HG03575 (cell line): ENCODE measurements at regions not wholly inside any gene's neighbourhood (a gene's known extent, or its start where the extent isn't known, plus 50 kb on each side); places are given as distances from the start of the nearest gene placed in this dataset.
"Not testable (repeated sequence)": the region's sequence is repeated elsewhere in the genome, so short reads cannot be mapped to it uniquely, and the experiment has no call there.

Source experiments
- ATAC-seq: cut with Tn5 transposase; IDR thresholded peaks from one replicate; pipeline ENCODE4 v1.9.1; 2021; ENCODE audit not compliant: unreplicated experiment, insufficient number of reproducible peaks, low FRiP score; ENCODE audit errors: extremely low read depth

DNA sequence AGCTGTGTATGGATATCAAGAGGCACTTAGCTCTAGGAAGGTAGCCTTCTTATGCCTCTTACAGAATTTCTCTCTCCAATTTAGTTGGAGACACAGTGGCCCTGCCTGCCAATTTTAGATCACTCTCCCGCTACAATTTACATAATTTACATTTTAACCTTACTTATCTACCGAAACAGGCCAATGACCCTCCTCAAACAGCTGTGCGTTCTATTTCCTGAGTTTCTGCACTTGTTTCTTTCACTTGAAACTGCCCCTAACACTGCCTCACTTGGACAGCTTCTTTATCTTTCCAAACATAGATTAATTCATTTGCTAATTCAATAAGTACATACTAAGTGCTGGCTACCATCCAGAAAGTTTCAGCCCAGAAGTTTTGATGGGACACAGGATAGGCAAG, 52.9 kb upstream of the HDDC2 start:
- ATAC-seq, result no peak

DNA sequence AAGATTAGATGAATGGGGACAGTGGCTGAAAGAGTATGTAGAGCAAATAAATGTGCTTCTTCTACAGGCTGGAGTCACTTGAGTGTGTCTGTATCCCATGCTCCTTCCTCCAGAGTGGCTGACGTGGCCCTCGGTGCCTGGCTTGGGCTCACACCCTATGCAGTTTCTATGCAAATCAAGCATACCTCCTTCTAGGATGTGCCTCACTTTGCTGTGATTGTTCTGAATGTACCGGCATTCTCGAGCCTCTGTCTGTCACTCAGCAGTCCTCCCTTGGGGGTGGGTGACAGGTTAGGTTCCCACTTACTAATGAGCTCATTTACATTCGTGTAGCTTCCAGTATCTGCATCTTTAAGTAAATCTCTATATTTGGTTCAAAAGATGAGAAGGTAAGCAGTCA, 55.1 kb upstream of the HDDC2 start:
- no peak for ATAC-seq

DNA sequence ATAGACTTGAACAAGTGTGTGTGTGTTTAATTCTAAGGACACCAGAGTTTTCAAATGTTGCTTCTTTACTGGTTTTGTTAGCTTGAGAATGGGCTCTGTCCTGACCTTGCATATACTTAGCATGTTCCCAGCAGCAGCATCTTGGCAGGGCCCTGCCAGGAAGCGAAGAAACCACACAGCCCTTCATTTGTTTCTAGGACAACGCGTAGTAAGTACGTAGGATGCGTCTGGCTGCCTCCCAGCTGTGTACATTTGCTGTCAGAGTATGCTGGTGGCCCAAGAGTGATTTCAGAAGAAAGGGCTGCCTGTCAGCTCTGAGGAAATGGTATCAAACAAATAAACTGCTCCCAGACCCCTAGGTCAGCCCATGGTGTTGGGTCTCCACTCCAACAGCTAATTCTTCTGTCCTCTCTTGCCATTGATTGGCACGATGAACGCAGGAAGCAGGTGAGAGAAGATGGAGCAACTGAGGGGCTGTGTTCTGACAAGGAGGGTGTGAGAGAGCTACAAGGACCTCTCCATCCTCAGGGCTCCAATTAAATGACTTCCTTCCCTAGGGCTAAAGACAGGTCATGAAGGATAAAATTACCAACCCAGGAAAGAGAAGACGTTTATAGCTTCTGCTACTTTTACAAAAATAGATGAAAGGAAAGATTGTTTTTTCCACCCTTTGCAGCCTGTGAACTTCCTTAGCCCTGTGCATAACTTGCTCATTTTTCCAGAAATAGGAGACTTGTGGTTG, 55.9 kb upstream of the HDDC2 start:
- ATAC-seq, result no peak

DNA sequence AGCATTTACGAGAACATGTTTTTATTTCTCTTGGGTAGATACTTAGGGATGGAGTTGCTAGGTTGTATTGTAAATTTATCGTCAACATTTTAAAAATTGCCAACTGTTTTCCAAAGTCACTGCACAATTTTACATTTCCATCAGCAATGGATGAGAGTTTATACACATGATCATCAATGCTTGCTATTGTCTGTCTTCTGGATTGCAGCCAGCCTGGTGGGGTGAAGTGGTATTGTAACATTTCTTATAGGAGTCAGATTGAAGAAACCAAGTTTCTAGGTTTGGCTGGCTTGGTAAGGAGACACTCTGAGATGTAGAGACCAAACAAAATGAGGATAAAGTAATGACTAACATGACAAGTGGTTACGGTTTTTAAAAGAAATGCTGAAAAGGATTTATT, 57.1 kb upstream of the HDDC2 start:
- ATAC-seq, result no peak

DNA sequence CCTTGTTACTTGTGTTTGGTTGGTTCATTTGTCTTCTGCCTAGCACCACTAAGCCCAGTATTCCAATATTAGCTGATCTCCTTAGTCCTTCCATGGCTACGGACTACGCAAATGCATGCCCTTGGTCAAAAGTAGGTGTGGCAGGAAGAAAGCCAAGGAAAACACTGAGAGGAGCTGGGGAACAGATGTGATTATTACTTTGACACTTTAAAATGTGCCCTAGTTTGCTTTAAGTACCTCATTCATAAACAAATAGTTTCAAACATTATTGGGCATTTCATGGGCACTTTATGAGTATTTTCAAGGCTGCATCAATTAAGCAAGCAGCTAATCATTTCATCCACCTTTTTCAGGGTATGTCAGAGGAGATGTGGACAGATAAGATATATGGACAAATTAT, 60.1 kb upstream of the HDDC2 start:
- no peak for ATAC-seq

DNA sequence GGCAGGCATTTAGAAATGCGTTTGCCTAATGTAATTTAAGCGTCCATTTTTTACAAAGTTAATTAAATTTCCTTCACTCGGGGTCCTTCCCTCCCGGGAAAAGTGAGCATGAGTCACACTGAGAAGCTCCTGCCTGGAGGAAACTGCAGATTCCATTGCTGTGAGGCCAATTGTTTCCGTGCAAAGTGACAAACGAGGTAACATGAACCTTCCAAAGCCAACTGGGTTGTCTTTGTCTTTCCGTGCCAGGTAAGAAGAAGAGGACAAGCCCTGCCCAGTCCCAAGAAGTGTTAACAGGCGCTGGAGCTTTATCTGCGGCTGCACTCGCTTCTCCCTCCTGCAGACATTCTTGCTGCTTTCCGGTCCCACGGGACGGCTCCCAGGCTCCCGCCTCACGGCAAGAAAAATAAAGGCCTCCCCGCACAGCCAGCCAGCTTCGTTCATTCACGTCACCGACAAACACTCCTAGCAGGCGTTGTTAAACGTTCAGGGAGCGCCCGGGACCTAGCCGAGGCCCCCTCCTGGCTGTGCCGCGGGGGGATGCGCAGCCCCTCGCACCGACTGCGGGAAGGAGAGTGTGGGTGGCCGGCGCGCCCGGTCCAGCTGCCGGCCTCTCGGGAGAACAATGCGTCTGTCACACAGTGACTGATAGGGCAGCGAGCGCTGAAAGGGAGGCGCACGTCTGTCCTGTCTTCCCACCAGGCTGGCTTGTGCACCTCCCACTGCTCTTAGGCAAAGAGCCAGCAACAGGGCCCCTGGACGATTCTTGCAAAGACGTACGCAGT, 61.5 kb upstream of the HDDC2 start:
- ATAC-seq, result no peak

DNA sequence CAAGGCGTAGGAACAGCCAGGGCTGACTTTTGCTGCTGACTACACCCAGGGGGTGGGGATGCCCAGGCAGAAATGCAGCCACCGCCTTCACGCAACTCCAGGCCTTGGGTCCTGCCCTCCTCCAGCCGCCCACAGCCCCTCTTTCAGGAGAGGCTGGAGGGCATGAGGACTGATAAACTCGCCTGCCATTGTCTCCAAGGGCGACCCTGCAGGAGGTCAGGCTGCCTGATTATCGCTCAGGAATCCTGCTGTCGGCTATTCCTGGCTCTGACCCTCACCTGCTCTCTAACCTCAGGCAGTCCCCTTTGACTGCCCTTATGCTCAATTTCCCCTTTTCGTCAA, 62.0 kb upstream of the HDDC2 start:
- ATAC-seq, result no peak

DNA sequence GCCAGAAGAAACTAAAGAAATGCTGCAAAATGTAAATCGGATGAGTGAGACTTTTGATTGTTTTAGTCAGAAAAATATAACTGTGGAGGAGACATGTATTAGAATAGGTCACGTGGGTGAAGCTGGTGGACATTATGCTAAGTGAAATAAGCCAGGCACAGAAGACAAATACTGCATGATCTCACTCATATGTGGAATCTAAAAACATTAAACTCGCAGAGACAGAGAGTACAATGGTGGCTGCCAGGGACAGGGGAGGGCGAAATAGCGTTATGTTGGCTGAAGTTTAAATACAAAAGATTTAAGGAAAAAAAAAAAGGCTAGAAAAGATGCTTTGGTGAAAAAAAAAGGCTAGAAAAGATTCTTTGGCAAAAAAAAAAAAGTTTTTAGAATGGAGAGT, 63.5 kb upstream of the HDDC2 start:
- no peak for ATAC-seq

DNA sequence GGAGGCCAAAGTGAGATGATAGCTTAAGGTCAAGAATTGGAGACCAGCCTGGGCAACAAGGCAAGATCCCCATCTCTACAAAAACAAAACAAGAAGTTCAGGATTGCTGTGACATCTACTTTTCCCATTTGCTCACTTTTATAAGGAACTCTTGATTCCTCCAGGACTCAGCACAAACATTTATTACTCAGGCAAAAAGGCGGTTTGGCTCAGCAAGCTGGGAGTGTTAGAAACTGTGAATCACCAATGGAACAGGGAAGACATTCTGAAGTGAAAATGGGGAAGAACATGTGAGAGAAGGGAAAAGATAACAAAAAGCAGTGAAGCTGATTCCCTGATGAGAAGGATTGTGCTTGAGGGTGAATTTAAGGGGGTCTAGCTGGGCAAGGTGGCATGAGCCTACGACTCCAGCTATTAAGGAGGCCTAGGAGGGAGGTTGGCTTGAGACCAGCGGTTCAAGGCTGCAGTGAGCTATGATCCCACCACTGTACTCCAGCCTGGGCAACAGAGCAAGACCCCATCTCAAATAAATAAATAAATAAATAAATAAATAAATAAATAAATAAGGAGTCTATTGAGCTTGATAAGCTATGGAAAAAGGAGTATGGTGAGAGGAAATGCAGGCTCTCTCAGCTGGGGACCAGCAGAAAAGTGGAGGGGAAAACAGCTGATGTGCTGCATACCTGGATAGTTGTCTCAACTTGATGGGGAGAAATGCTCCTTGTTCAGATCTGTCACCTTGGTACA, 65.4 kb upstream of the HDDC2 start:
- ATAC-seq, result no peak

DNA sequence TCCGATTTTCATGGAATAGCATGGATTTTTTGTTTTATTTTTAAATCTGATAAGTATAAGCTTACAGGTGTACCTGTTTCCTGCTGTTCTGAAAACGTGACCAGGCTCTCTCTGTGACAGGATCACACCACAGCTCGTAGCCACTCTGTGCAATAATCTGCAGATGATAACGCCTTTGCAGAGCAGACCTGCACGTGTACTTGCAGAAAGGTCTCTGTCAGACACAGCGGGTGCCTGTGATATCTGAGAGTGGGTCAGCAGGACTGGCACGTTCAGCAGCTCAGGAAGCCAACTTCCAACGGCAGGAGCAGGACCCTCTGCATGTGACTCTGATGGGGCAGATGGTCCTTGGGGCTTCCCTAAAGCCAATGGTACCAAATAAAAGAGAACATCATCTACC, 68.6 kb upstream of the HDDC2 start:
- no peak for ATAC-seq

DNA sequence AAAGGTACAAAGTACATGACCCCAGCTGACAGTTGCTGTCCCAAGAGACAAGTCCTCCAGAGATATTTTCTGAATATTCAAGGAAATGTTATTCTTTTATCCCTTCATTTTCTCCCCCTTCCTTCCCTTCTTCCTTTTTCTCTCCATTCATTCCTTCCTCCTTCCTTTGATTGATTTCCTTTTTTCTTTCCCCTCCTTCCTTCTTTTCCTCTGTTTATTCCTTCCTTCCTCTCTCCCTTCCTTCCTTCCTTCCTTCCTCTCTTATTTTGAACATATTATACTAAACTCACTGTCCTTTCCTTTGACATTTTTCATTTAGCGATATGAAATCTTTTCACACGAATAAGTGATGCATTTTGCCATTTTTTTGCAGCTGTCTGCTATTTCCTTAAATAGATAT, 73.2 kb upstream of the HDDC2 start:
- no peak for ATAC-seq

DNA sequence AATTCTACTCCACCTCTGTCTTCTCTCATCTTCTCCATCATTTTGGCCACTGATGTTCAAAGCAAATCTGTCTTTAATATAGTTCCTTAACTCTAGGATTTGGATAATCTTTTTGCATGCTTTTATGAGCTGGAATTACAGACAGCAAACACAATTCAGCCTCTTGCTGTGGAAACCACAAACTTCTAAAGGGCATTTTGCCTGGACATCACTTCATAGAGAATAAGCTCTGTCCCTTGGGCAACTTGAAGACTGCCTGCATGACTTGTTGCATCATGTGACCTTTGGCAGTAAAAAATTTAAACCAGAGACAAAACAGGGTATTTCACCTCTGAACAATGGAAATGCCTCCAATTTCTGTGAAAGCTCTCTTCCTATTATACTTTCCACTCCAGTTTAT, 74.1 kb upstream of the HDDC2 start:
- ATAC-seq, result no peak

DNA sequence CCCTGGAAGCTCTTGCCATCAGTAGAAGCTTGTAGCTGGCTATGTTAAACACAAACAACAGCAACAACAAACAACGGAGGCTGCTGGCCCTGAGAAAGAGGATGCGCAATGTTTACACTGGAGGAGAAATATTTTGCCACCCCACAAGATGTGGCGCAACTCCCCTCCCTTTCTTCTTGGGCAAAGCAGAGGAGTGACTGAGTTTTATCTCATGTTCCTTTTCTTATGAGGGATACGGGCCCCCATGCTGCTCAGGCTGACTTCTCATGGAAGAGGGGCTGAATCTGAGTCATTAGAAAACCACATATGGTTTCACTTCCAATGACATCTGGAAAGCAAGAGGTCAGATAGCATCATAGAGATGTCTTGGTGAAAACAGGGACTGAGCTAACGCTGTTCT, 75.9 kb upstream of the HDDC2 start:
- no peak for ATAC-seq

DNA sequence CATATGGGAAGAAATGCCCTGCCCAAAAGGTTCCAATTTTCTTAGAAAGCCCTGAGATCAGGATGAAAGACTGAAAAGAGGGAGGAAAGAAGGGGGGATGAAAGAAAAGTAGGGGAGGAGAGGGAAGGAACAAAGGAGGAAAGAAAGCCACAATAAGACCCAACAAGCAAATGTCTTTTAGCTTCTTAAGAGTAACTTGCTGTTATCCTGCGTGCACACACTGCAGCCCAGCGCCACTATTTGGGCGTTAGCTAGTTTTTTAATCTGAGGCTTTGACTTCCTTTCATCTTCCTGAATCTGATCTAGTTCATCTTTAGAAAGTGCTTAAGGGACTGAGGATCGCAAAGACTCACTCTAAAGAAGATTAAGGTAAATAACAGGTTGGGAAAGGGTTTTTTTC, 77.4 kb upstream of the HDDC2 start:
- no peak for ATAC-seq

DNA sequence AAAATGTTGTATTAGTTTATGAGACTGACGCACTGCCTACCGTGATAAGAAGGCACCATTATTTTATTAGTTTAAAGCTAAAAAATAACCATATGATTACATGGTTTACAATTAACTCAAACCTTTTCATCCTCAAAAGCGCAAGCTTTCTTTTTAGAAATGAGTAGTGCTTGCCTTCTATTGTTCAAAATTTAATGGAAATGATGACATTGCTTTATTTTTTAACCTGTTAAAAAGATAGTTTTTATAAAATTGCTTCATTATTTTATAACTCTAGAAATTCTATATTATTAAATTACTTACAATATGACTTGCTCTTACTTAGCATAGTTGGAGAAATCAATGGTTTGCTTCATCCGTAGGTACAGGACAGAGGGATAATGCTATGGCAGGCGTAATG, 78.7 kb upstream of the HDDC2 start:
- no peak for ATAC-seq

DNA sequence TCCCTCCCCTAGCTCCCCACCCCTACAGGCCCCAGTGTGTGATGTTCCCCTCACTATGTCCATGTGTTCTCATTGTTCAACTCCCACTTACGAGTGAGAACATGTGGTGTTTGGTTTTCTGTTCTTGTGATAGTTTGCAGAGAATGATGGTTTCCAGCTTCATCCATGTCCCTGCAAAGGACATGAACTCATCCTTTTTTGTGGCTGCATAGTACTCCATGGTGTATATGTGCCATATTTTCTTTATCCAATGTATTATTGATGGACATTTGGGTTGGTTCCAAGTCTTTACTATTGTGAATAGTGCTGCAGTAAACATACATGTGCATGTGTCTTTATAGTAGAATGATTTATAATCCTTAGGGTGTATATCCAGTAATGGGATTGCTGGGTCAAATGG, 84.6 kb upstream of the HDDC2 start:
- not testable (repeated sequence) for ATAC-seq

DNA sequence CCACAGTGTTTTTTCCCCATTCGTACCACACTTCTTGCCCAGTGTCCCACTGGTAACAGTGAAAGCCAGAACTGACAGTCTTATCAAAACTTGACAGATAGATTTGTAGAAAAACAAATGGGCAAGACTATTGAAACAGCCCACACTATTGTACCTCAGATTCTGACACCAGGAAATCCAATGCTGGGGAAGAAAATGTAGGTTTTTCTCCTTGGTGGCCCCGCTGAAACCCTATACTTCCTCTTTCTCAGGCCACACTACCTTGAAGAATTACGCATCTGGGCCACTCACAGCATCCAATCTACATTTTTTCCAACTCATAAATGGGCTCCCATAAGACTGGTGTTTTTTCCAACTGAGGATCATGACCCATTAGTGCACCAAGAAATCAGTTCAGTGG, 90.9 kb upstream of the HDDC2 start:
- no peak for ATAC-seq

DNA sequence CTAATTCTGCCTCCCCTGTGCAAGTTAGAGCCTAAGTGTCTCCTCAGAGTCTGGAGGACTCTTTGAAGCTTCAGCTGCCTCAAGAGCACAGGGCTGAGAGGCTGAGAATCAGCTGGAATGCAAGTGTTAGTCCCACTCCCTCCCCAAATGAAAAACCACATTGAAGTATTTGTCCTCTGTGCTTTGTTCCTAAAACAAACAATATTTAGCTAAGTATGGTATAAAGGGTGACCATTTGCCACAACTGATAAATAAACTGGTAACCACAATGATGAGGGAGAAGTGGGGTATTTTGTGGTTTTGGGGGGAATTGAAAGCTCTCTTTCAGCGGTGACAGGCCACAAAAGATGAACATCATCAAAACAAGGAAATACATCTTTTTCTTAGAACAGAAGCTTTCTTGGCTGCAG, 91.7 kb upstream of the HDDC2 start:
- ATAC-seq, result peak; percentile 65

DNA sequence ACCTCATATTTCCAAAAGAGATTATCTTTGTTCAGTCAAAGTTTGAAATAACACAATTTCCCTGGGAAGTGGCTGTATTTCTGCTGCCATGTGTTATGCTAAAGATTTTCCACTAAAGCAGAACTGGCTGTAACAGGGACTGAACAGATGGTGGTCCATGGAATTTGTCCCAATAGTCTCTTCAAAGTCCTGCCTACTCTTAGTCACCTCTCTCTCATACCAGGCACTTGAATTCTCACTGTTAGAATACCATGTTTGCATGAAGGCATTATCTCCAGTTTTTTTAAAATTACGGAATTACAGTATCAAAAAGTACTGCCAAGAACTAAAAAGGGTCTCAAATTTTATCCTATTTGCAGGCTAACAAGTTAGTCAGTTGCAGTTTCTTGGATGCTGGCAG, 105.0 kb upstream of the HDDC2 start:
- ATAC-seq, result no peak

DNA sequence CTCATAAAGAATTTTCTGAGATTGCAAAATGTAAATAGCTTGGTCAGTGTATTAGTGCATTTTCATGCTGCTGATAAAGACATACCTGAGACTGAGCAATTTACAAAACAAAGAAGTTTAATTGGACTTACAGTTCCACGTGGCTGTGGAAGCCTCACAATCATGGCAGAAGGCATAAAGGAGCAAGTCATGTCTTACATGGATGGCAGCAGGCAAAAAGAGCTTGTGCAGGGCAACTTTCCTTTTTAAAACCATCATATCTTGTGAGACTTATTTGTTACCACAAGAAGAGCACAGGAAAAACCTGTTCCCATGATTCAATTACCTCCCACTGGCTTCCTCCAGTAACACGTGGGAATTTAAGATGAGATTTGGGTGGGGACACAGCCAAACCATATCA, 112.7 kb upstream of the HDDC2 start:
- ATAC-seq, result no peak
